Mesothelial cell of epicardium (in vitro differentiated cells): ENCODE measurements at regions not wholly inside any gene's neighbourhood (a gene's known extent, or its start where the extent isn't known, plus 50 kb on each side); places are given as distances from the start of the nearest gene placed in this dataset.

Experiments used
- DNase-seq, 2 experiments: peaks; one replicate each; pipeline ENCODE4 v3.0.0; 2021; ENCODE audit warnings: low spot score in 2 of 2; ENCODE audit not compliant: unreplicated experiment in 2 of 2
- H3K27ac Mint-ChIP-seq: 2 replicates; pipeline ENCODE4 v1.8.0; 2021; ENCODE audit warnings: mixed read lengths
- H3K27me3 Mint-ChIP-seq: 2 replicates; pipeline ENCODE4 v1.8.0; 2021; ENCODE audit warnings: low read depth, mixed read lengths
- H3K36me3 Mint-ChIP-seq: 2 replicates; pipeline ENCODE4 v1.8.0; 2021; ENCODE audit warnings: mixed read lengths
- H3K4me1 Mint-ChIP-seq: 2 replicates; pipeline ENCODE4 v1.8.0; 2021; ENCODE audit warnings: mixed read lengths
- H3K4me3 Mint-ChIP-seq: 2 replicates; pipeline ENCODE4 v1.8.0; 2021; ENCODE audit warnings: mild to moderate bottlenecking, moderate library complexity, mixed read lengths
- H3K9me3 Mint-ChIP-seq: 2 replicates; pipeline ENCODE4 v1.8.0; 2021; ENCODE audit warnings: mixed read lengths
- CTCF ChIP-seq: fragments of 200-600 bp; sonication (generic); IDR thresholded peaks from one replicate; pipeline ENCODE4 v1.5.0; 2021; ENCODE audit warnings: antibody characterized with exemption; ENCODE audit not compliant: unreplicated experiment

- no peak for TF ChIP-seq CTCF
- no peak overlapping the region for H3K27ac Mint-ChIP-seq
- no peaks in the 10 kb centered on the region for H3K36me3 Mint-ChIP-seq
- no peak overlapping the region for H3K4me3 Mint-ChIP-seq
- H3K4me1 Mint-ChIP-seq: no peaks in the 10 kb centered on the region
- no peak for DNase-seq
- H3K27me3 Mint-ChIP-seq: peaks cover 18% of the 10 kb centered on the region
- H3K9me3 Mint-ChIP-seq: peaks cover 7% of the 10 kb centered on the region
Observed at GRCh38 chr2:235300368-235301201, 193.3 kb upstream of the AGAP1 start.

GRCh38 chr2:235301202-235302076, 192.4 kb upstream of the AGAP1 start:
- H3K36me3 Mint-ChIP-seq: no peaks in the 10 kb centered on the region
- H3K9me3 Mint-ChIP-seq: peaks cover 11% of the 10 kb centered on the region
- H3K27ac Mint-ChIP-seq: no peak overlapping the region
- no peak overlapping the region for H3K4me3 Mint-ChIP-seq
- H3K27me3 Mint-ChIP-seq: peaks cover 14% of the 10 kb centered on the region
- TF ChIP-seq CTCF: no peak
- no peak for DNase-seq
- no peaks in the 10 kb centered on the region for H3K4me1 Mint-ChIP-seq

- Mint-ChIP-seq H3K36me3 (no peaks in the 10 kb centered on the region), H3K4me3 (no peak overlapping the region), H3K27me3 (peaks cover 13% of the 10 kb centered on the region), H3K27ac (no peak overlapping the region), H3K4me1 (no peaks in the 10 kb centered on the region), H3K9me3 (peaks cover 9% of the 10 kb centered on the region)
- TF ChIP-seq CTCF: no peak
- no peak for DNase-seq
Observed at GRCh38 chr2:235302263-235302662, 191.6 kb upstream of the AGAP1 start.

GRCh38 chr2:235303499-235304291, 190.1 kb upstream of the AGAP1 start:
- no peak overlapping the region for H3K27ac Mint-ChIP-seq
- H3K4me3 Mint-ChIP-seq: no peak overlapping the region
- H3K4me1 Mint-ChIP-seq: no peaks in the 10 kb centered on the region
- H3K36me3 Mint-ChIP-seq: no peaks in the 10 kb centered on the region
- H3K27me3 Mint-ChIP-seq: peaks cover 10% of the 10 kb centered on the region
- peaks cover 4% of the 10 kb centered on the region for H3K9me3 Mint-ChIP-seq
- TF ChIP-seq CTCF: no peak
- DNase-seq: no peak

GRCh38 chr2:235305678-235306077, 188.2 kb upstream of the AGAP1 start:
- Mint-ChIP-seq H3K4me3 (no peak overlapping the region), H3K9me3 (peaks cover 9% of the 10 kb centered on the region), H3K27me3 (peaks cover 10% of the 10 kb centered on the region), H3K27ac (no peak overlapping the region), H3K4me1 (no peaks in the 10 kb centered on the region), H3K36me3 (no peaks in the 10 kb centered on the region)
- no peak for TF ChIP-seq CTCF
- no peak for DNase-seq
